ENCODE measurements at regions not wholly inside any gene's neighbourhood (a gene's known extent, or its start where the extent isn't known, plus 50 kb on each side); places are given as distances from the start of the nearest gene placed in this dataset.

GRCh38 chr11:32162906-32163305, 72.0 kb downstream of the RCN1 start (continued):
- TF ChIP-seq, protein P1, sequence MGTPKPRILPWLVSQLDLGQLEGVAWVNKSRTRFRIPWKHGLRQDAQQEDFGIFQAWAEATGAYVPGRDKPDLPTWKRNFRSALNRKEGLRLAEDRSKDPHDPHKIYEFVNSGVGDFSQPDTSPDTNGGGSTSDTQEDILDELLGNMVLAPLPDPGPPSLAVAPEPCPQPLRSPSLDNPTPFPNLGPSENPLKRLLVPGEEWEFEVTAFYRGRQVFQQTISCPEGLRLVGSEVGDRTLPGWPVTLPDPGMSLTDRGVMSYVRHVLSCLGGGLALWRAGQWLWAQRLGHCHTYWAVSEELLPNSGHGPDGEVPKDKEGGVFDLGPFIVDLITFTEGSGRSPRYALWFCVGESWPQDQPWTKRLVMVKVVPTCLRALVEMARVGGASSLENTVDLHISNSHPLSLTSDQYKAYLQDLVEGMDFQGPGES (IDR thresholded peaks at IDR 0.05) = no peak
- no peak for TF ChIP-seq BCL11A (IDR thresholded peaks at IDR 0.05; ENCODE audit: low read depth, low read length)
- TF ChIP-seq, protein P2, sequence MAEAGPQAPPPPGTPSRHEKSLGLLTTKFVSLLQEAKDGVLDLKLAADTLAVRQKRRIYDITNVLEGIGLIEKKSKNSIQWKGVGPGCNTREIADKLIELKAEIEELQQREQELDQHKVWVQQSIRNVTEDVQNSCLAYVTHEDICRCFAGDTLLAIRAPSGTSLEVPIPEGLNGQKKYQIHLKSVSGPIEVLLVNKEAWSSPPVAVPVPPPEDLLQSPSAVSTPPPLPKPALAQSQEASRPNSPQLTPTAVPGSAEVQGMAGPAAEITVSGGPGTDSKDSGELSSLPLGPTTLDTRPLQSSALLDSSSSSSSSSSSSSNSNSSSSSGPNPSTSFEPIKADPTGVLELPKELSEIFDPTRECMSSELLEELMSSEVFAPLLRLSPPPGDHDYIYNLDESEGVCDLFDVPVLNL (IDR thresholded peaks at IDR 0.05; ENCODE audit: low read depth, low read length) = no peak
- TF ChIP-seq ZNF384 (IDR thresholded peaks at IDR 0.05; ENCODE audit: borderline replicate concordance, low read depth, low read length) = no peak

GRCh38 chr11:32163557-32163956, 72.7 kb downstream of the RCN1 start:
- Histone ChIP-seq H4K20me1 (ENCODE audit: control insufficient read depth, insufficient read depth) (no peaks in the 10 kb centered on the region), H3K27ac (ENCODE audit: control insufficient read depth, insufficient read depth) (no peak overlapping the region), H3K9ac (ENCODE audit: control insufficient read depth, insufficient read depth, low read length) (no peak overlapping the region), H3K79me2 (ENCODE audit: control insufficient read depth, insufficient read depth, low read length) (no peaks in the 10 kb centered on the region), H3K4me2 (ENCODE audit: control insufficient read depth, insufficient read depth) (no peak overlapping the region), H3K4me1 (ENCODE audit: control insufficient read depth, insufficient read depth, low read length) (no peaks in the 10 kb centered on the region), H3K36me3 (ENCODE audit: control insufficient read depth in 2 of 2, insufficient read depth in 2 of 2, low read length in 1 of 2) (no peaks in the 10 kb centered on the region), H3K27me3 (replicated peaks in 1 of 2; ENCODE audit: control insufficient read depth in 2 of 2, insufficient read depth in 2 of 2, low read length in 1 of 2) (no peaks in the 10 kb centered on the region), H2AFZ (ENCODE audit: control insufficient read depth, low read depth, low read length) (no peak overlapping the region), H3K9me3 (replicated peaks; ENCODE audit: control insufficient read depth, insufficient read depth, low read length) (no peaks in the 10 kb centered on the region), H3K4me3 (no peak overlapping the region)
- CTCF ChIA-PET = interaction anchor here (0.7 to 0.9 kb wide), 2 partner anchors 8 to 12 kb away, joined by 3 read pairs; no protein-coding TSS in a partner anchor
- SMC1A ChIA-PET (ENCODE audit: uncharacterized antibody, unreplicated experiment) = interaction anchor here (1.0 to 1.3 kb wide), 2 partner anchors 10 to 14 kb away, joined by 3 to 10 read pairs; no protein-coding TSS in a partner anchor
- RAD21 ChIA-PET (ENCODE audit: unreplicated experiment) = no interaction called here
- FAIRE-seq (no peak), ATAC-seq (no peak), DNase-seq (ENCODE audit: low read depth, low spot score) (no peak)
- no TSS peak for BruUV-seq (replicated peaks)
- in situ Hi-C loops (cut with MboI) = no loop called here
- POLR2A ChIA-PET = no interaction called here
- intact Hi-C loops (cut with micrococcal nuclease; ENCODE audit: unreplicated experiment) = no loop called here
- 56% methylated on average over 3 of the region's 3 CpGs for WGBS (ENCODE audit: insufficient coverage, insufficient replicate concordance, low lambda C conversion rate, missing lambda C conversion rate)
- TF ChIP-seq POLR2AphosphoS2 (IDR thresholded peaks at IDR 0.05; ENCODE audit: low read depth, low read length) (no peak), HDAC2 (IDR thresholded peaks at IDR 0.05) (no peak), EP300 (IDR thresholded peaks at IDR 0.05; ENCODE audit: borderline replicate concordance in 1 of 2, control insufficient read depth in 1 of 2, low read depth in 2 of 2, low read length in 2 of 2) (no peak), E2F8 (IDR thresholded peaks at IDR 0.05; ENCODE audit: low read depth, partially characterized antibody) (no peak), POLR2A (IDR thresholded peaks at IDR 0.05; ENCODE audit: low read depth, low read length) (no peak), YBX1 (IDR thresholded peaks at IDR 0.05) (no peak), MTA3 (IDR thresholded peaks at IDR 0.05; ENCODE audit: borderline replicate concordance, low read length) (no peak), ETV6 (conservative IDR thresholded peaks at IDR 0.05 in 1 of 2, IDR thresholded peaks at IDR 0.05 in 1 of 2; ENCODE audit: borderline replicate concordance in 1 of 2, low read depth in 1 of 2) (no peak), HDGF (IDR thresholded peaks at IDR 0.05) (no peak), STAT1 (conservative IDR thresholded peaks at IDR 0.05) (no peak), MYB (IDR thresholded peaks at IDR 0.05; ENCODE audit: borderline replicate concordance, low read depth, low read length) (no peak), MEF2B (IDR thresholded peaks at IDR 0.05; ENCODE audit: partially characterized antibody, poor library complexity, severe bottlenecking) (no peak), NRF1 (conservative IDR thresholded peaks at IDR 0.05; ENCODE audit: low read depth, low read length) (no peak), ZSCAN29 (IDR thresholded peaks at IDR 0.05) (no peak)
- TF ChIP-seq, protein P3, sequence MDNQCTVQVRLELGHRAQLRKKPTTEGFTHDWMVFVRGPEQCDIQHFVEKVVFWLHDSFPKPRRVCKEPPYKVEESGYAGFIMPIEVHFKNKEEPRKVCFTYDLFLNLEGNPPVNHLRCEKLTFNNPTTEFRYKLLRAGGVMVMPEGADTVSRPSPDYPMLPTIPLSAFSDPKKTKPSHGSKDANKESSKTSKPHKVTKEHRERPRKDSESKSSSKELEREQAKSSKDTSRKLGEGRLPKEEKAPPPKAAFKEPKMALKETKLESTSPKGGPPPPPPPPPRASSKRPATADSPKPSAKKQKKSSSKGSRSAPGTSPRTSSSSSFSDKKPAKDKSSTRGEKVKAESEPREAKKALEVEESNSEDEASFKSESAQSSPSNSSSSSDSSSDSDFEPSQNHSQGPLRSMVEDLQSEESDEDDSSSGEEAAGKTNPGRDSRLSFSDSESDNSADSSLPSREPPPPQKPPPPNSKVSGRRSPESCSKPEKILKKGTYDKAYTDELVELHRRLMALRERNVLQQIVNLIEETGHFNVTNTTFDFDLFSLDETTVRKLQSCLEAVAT (IDR thresholded peaks at IDR 0.05) = no peak

All from GM12878 (cell line).